ENCODE measurements at regions not wholly inside any gene's neighbourhood (a gene's known extent, or its start where the extent isn't known, plus 50 kb on each side); places are given as distances from the start of the nearest gene placed in this dataset.

DNA sequence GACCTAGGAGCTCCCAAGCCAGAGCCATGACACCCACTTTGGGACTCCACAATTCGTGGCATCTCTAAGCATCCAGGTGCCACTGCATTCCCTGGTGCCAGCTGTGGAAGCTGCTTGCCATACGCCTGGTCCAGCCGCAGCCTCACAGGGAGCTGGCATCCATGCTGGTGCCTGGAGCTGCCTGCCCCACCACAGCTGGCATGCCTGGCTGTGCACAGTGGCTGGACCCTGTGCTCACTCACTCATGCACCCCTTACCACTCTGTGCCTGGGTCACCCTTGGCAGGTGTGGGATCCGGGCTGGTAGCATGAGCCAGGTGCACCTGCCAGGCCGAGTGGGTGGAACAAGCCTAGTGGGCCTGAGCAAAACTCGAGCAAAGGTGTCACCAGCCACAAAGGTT lies 90.1 kb downstream of the CAVIN4 start:
- Histone ChIP-seq H3K9me3 (ENCODE audit: control insufficient read depth, insufficient read depth, low read depth, low read length) (no peaks in the 10 kb centered on the region), H3K36me3 (ENCODE audit: control insufficient read depth, insufficient read depth, low read length) (no peaks in the 10 kb centered on the region), H3K27ac (ENCODE audit: low read length) (no peak overlapping the region), H3K4me1 (ENCODE audit: control insufficient read depth, insufficient read depth, low read length) (no peaks in the 10 kb centered on the region), H3K27me3 (ENCODE audit: control insufficient read depth, insufficient read depth, low read length) (no peaks in the 10 kb centered on the region), H3K4me3 (ENCODE audit: low read depth in 2 of 2, low read length in 2 of 2) (no peak overlapping the region)
- ATAC-seq = no peak
- DNase-seq (ENCODE audit: low read depth, low spot score) = no peak
- TF ChIP-seq, protein P1, sequence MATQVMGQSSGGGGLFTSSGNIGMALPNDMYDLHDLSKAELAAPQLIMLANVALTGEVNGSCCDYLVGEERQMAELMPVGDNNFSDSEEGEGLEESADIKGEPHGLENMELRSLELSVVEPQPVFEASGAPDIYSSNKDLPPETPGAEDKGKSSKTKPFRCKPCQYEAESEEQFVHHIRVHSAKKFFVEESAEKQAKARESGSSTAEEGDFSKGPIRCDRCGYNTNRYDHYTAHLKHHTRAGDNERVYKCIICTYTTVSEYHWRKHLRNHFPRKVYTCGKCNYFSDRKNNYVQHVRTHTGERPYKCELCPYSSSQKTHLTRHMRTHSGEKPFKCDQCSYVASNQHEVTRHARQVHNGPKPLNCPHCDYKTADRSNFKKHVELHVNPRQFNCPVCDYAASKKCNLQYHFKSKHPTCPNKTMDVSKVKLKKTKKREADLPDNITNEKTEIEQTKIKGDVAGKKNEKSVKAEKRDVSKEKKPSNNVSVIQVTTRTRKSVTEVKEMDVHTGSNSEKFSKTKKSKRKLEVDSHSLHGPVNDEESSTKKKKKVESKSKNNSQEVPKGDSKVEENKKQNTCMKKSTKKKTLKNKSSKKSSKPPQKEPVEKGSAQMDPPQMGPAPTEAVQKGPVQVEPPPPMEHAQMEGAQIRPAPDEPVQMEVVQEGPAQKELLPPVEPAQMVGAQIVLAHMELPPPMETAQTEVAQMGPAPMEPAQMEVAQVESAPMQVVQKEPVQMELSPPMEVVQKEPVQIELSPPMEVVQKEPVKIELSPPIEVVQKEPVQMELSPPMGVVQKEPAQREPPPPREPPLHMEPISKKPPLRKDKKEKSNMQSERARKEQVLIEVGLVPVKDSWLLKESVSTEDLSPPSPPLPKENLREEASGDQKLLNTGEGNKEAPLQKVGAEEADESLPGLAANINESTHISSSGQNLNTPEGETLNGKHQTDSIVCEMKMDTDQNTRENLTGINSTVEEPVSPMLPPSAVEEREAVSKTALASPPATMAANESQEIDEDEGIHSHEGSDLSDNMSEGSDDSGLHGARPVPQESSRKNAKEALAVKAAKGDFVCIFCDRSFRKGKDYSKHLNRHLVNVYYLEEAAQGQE (IDR thresholded peaks at IDR 0.05; ENCODE audit: insufficient read depth in 1 of 2, low read depth in 2 of 2, low read length in 1 of 2) = no peak
- no peak for TF ChIP-seq CTCF (IDR thresholded peaks at IDR 0.05)
- no peak for TF ChIP-seq POLR2AphosphoS5 (IDR thresholded peaks at IDR 0.05; ENCODE audit: low read depth, low read length)
- TF ChIP-seq SIN3A (IDR thresholded peaks at IDR 0.05; ENCODE audit: borderline replicate concordance, insufficient read depth, low read depth, low read length) = no peak
- no peak for TF ChIP-seq TCF7L2 (IDR thresholded peaks at IDR 0.05; ENCODE audit: low read depth, low read length)
- no TSS peak for BruUV-seq (replicated peaks)
- intact Hi-C loops (cut with micrococcal nuclease; ENCODE audit: unreplicated experiment) = no loop called here
- CTCF ChIA-PET = no interaction called here
- in situ Hi-C loops (cut with HindIII; ENCODE audit: low pct_unique_long_range_greater_than_20kb, low sequenced_read_pairs) = no loop called here
- POLR2A ChIA-PET = no interaction called here

DNA sequence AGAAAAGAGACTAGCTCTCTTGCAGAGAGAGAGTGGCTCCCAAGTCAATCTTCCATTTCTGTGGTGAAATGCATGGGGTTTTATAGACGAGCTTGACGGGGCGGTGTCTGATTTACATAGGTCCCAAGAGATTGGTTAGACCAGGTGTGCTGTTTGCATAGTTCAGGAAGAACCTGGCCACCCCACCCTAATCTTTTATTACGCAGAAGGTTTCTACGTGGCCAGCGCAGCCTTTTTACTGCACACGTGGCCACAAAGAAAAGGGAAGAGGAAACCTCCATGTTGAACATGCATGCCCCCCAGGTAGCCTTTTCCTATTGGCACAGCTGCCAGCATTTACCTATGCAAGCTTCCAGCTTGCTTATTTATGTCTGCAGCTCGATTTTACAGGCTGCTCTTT lies 92.1 kb downstream of the CAVIN4 start:
- Histone ChIP-seq H3K4me1 (ENCODE audit: control insufficient read depth, insufficient read depth, low read length) (no peaks in the 10 kb centered on the region), H3K27ac (ENCODE audit: low read length) (no peak overlapping the region), H3K4me3 (ENCODE audit: low read depth in 2 of 2, low read length in 2 of 2) (no peak overlapping the region), H3K9me3 (ENCODE audit: control insufficient read depth, insufficient read depth, low read depth, low read length) (no peaks in the 10 kb centered on the region), H3K36me3 (ENCODE audit: control insufficient read depth, insufficient read depth, low read length) (no peaks in the 10 kb centered on the region), H3K27me3 (ENCODE audit: control insufficient read depth, insufficient read depth, low read length) (no peaks in the 10 kb centered on the region)
- BruUV-seq (replicated peaks) = no TSS peak
- intact Hi-C loops (cut with micrococcal nuclease; ENCODE audit: unreplicated experiment) (no loop called here), in situ Hi-C loops (cut with HindIII; ENCODE audit: low pct_unique_long_range_greater_than_20kb, low sequenced_read_pairs) (no loop called here)
- ChIA-PET CTCF (no interaction called here), POLR2A (no interaction called here)
- ATAC-seq = no peak
- TF ChIP-seq CTCF (IDR thresholded peaks at IDR 0.05) (no peak), SIN3A (IDR thresholded peaks at IDR 0.05; ENCODE audit: borderline replicate concordance, insufficient read depth, low read depth, low read length) (no peak), POLR2AphosphoS5 (IDR thresholded peaks at IDR 0.05; ENCODE audit: low read depth, low read length) (no peak), TCF7L2 (IDR thresholded peaks at IDR 0.05; ENCODE audit: low read depth, low read length) (no peak)
- TF ChIP-seq, protein P1 (IDR thresholded peaks at IDR 0.05; ENCODE audit: insufficient read depth in 1 of 2, low read depth in 2 of 2, low read length in 1 of 2) = no peak
- DNase-seq (ENCODE audit: low read depth, low spot score) = no peak

Data from Panc1 (cell line).